Right ventricle myocardium inferior (tissue), 1 donor: ENCODE measurements at regions not wholly inside any gene's neighbourhood (a gene's known extent, or its start where the extent isn't known, plus 50 kb on each side); places are given as distances from the start of the nearest gene placed in this dataset.
"Not testable (repeated sequence)": the region's sequence is repeated elsewhere in the genome, so short reads cannot be mapped to it uniquely, and the experiment has no call there.

ENCODE experiments used
- ATAC-seq: fragments of 200-7000 bp; cut with Tn5 transposase; one replicate; pipeline ENCODE4 v1.9.1; 2020; ENCODE audit warnings: mild to moderate bottlenecking, moderate library complexity
- DNase-seq: peaks from one replicate; pipeline ENCODE4 v3.0.0; 2021; ENCODE audit errors: missing footprints
- intact Hi-C: fragments of 100-400 bp; cut with DNase I; formaldehyde crosslinking; loops from one replicate; pipeline ENCODE4 v1.11.0; 2022
- donor health status: DM: no; HTN: yes; CAD: no; lungs with severe emphysema.

DNA sequence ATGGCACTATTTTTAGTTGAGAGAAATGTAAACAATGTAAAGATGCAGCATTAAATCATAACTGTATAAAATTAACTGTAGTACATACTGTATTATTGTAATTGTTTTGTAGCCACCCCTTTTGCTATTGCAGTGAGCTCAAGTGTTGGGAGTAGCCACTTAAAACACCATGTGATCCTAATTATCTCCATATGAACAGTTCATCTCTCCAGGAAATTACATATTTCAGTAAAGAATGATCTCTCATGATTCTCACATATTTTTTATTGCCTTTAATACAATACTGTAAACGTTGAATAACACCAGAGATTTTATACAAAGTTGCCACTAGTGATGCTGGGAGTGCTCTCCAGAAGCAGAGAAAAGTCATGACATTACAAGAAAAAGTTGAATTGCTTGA is 1768.6 kb downstream of the LRRC4C start:
- DNase-seq, result no peak
- intact Hi-C loops, result no loop called here
- ATAC-seq, result no peak

DNA sequence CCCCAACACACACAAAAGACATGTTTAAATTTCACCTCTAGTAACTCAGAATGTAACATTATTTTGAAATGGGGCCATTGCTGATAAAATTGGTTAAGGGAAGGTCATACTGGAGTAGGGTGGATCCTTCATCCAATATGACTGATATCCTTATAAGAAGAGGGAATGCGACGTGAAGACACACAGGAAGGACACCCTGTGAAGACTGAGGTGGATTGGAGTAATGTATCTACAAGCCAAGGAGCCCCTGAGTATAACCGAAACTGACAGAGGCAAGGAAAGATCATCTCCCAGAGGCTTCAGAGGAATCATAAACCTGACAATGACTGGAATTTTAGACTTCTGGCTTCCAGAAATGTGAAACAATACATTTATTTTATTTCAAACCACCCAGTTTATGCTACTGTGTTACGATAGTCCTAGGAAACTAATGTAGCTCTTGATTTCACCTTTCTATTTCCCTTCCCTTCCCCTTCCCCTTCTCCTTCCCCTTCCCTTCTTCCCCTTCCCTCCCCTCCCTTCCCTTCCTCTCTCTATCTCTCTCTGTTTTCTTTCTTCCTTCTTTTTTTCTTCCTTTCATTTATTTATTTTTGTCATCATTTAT is 1775.4 kb downstream of the LRRC4C start:
- ATAC-seq (no peak), DNase-seq (no peak)
- intact Hi-C loops, result no loop called here

DNA sequence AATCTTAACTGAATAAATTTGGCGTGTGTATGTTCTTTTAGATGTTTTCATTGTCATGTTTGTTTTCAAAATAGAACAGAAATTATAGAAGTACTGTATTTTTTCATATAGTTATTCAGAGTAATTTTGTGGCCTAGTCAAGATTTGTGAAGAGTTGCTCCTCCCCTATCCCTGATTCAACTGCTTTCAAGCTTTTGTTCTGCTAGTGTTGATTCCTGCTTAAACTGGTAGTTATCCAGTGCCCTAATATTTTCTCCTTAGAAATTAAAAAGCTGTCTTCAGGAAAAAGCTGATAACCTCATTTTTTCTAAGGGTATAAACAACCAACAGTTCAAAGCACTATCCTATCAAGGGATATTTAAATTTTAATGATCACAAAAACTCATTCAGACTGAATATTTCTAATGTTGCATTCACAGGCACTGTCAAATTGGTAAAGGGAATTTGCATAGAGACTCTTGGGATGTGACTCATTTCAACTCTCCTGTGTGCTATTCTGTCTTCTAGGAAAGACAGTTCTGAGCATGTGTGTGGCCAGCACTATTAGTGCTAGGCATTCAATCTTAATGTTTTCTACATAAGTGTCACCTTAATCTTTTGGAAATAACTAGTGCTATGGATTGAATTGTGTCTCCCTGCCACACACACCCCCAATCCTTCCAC is 1776.0 kb downstream of the LRRC4C start:
- ATAC-seq, result no peak
- intact Hi-C loops, result no loop called here

DNA sequence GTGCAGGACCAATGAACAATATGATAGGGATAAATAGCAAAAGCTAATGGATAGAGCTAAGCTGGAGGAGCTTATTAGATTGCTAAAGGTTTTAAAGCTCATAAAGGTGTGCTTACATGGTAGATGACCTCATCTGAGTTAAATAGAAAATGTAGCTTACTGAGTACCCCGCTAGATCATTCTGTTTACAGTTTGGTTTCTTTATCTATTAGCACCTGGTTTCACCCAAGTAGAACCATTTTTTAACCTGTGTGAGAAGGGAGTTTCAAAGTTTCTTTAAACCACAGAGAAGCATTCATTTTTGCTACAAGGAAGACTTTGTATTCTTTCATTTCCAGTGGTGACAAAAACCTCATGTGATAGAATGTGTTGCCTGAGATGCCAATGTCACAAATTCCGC is 1778.0 kb downstream of the LRRC4C start:
- DNase-seq, result no peak
- no peak for ATAC-seq
- intact Hi-C loops, result no loop called here

More for the DNA sequence above, 1776.0 kb downstream of the LRRC4C start:
- no peak for DNase-seq

DNA sequence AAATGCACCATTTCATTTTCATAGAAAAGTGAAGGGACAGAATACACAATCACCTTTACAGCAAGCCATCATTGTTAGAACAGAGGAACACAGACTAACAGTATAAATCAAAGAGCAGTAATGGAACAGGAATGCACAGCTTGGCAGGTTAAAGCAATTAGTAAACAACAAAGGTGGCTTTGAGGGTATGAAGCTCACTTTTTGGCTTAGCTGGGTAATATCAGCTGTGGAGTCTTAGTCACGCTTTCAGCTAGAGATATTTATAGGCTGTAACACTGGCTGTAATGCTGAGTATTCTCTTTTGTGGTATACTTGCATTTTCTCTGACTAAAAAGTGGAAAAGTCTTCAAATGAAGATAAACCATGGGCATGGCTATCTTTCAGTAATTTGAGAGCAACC is 1780.5 kb downstream of the LRRC4C start:
- DNase-seq, result no peak
- ATAC-seq, result no peak
- intact Hi-C loops, result no loop called here

DNA sequence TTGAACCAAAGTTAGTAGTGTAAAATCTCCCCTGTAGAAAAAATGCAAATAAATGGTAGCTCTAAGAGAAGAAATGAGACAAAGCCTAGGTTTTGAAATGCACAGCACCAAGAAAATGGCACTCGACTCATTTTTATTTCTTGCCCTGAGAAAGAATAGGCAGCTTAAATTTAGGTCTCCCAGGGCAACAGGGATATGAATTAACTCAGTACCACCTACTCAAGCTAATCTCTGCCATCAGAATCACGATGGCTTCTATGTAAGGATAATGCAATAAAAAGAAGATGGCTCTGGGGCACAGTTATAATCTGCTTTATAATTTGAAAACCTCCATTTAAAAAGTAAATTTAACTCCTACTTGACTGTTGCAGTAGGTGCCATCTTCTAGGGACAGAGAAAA is 1784.3 kb downstream of the LRRC4C start:
- DNase-seq, result no peak
- no peak for ATAC-seq
- intact Hi-C loops, result no loop called here

DNA sequence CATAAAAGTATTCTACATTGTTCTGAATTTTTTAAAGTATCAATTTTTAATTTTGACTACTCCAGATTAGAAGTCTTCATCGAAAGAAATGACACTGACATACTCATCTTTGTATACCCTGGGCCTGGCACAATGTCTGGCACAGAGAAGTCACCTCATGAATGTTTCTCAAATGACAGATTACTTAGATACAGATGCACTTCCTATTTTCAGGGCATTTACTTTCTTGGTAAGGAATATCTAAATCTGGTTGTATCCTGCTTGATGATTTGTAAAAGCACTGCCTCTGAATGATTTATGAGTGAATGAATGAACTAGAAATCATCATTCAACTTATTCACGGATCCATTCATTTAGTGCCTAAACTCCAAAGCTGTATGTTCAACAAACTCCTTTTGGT is 1784.7 kb downstream of the LRRC4C start:
- DNase-seq, result no peak
- intact Hi-C loops, result no loop called here
- no peak for ATAC-seq

DNA sequence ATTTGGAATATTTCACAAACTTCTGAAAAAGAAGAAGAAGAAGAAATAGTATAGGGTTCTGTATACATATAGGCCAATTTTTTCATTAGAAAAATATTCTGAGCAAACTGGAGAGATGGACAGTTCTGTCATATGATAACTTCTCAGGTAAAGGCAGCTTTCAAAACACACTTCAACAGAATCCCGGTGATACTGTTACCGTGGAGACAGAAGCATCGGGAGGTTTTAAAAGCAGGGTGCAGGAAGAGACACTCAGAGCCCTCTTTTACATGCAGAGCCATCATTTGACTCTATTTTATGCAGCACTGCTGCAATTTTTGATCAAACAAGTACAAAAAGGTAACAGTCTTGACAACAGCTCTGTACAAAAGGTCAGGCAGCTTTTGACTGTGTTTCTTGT is 1785.4 kb downstream of the LRRC4C start:
- ATAC-seq (no peak), DNase-seq (no peak)
- intact Hi-C loops, result no loop called here

DNA sequence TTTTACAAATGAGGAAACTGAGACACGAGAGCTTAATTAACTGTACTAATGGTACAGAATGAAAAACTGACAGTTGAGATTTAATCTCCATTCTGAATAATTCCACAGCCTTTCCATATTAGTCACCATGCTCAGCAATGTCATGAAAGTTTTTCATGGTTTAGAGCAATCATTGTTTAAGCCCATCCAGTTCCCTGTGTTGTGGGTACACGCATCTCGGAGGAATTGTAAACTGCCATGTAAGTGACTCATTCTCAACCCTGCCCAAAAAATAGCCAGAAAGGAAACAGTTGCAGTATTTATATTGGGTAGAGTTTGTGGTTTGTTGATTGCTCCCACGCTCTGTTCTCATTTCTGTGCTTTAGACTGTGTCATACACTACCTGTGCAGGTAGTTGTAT is 1790.8 kb downstream of the LRRC4C start:
- ATAC-seq (no peak), DNase-seq (no peak)
- intact Hi-C loops, result no loop called here

DNA sequence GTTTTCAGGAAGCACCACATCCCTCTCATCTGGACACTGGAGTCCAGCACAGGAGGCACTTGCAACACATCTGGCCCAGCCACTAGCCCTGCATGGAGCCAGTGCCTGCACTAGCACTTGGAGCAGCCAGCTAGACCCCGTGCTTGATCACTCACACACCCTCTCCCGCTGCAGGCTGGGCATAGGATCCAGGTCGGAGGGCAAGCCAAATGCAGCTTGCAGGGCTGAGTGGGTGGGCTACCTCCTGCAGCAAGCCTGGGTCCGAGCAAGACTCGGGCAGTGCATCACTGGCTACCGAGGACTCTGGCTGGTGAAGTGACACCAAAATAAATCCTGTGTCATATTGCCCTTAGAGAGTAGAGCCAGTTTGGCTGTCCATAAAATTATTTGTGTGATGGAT is 1795.4 kb downstream of the LRRC4C start:
- no peak for DNase-seq
- intact Hi-C loops, result no loop called here
- ATAC-seq, result no peak

DNA sequence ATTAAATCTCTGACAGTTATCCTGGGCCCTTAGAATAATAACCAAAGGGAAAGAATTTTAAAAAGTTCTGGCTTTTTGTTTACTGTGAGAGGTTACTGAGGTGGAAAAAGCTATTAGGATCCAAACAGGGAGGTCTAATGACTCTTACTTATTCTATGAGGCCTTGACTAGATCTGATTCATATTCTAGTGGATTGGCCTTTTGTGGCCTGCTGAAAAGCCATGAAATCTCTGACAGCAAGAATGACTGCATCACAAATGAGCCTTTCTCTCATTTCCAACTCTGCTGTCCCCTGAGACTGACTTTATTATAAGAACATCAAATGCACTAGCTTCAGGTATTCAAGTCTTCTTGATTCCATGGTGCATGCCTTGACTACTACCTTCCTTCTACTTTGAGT is 1797.6 kb downstream of the LRRC4C start:
- ATAC-seq, result no peak
- no peak for DNase-seq
- intact Hi-C loops, result no loop called here

DNA sequence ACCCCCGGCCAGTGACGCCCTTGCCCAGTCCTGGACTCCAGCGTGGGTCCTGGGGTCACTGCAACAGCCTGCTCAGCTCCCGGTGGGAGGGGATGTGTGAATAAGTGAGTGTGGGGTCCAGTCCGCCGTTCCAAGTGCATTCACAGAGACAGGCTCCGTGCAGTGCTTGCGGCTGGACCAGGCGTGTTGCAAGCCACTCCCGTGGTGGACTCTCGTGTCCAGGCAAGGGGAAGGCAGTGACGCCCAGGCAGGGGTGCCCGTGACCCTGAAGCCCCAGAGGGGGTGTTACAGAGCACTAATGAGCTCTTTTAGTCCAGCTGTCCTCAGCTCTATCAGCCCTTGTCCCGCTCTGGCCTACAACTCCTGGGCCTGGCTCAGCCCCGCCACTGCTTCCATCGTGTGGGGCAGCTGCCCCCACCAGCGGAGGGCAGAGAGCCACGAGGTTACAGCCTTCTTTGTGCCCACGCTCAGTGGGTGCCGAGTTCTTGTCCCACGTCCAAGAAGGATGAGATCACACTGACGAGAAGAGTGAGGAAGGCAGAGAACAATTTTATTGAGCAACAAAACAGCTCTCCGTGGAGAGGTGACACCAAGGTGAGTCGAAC is 1807.5 kb downstream of the LRRC4C start:
- no peak for DNase-seq
- ATAC-seq, result no peak
- intact Hi-C loops, result no loop called here

DNA sequence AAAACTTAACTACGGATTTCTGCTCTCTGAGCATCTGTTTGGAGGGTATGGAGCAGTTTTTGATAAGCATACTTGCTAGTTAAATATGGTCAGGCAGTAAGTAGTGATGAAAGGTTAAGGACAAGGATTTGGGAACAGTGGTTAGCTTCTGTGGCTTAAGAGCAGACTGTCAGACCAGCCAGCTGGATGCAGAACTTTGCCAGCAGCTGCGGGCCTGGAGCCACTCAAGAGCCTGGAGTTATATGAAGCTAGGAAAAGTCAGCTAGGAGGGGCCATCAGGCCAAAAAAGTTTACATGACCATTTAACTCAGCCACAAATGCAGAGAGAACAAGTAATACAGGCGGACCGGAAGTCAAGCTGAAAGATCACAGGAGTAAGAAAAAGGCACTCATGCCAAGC is 1817.7 kb downstream of the LRRC4C start:
- intact Hi-C loops, result no loop called here
- no peak for DNase-seq
- no peak for ATAC-seq

DNA sequence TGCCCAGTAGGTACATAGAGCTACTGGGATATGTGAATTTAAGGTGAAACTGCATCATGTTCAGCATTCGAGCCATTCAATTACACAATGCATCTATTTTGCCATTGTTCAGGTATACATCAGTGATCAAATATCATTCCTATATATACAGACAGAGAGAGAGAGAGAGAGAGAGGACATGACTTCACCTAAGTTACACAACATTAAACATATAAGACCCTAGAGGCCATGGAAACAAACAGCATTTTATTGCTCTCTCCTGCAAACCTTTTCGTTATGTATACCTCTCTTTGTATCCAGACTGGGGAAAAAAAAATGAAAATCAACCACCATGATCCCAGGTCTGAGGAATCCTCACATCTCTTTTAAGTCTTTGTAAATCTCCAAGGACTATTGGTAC is 1829.1 kb downstream of the LRRC4C start:
- DNase-seq (no peak), ATAC-seq (no peak)
- intact Hi-C loops, result no loop called here

DNA sequence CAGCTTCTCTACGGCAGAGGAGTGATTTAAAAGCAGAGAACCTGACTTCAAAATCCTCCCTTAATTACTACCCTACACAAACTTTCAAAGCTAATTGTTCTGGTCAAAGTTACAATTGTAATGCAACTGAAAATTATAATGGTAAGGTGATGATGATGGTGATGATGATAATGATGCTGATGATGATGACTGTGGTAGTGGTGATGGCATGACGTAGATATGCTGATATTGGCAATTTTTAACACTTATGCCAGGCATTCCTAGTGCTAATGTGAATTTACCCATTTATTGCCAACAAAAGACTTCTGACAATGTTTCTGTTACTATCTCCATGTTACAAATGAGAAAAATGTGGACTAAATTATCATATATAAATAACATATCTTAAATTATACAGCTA is 1831.1 kb downstream of the LRRC4C start:
- intact Hi-C loops, result no loop called here
- no peak for ATAC-seq
- no peak for DNase-seq

DNA sequence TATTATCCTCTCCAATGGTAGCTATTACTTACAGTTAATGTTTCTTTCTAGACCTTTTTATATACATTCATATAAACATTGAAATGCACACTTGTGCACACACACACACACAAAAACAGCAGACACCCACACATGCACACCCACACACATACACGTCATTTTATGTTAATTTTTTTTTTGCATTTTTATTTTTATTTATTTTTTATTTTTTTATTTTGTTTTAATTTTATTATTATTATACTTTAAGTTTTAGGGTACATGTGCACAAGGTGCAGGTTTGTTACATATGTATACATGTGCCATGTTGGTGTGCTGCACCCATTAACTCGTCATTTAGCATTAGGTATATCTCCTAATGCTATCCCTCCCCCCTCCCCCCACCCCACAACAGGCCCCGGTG is 1839.1 kb downstream of the LRRC4C start:
- ATAC-seq, intact Hi-C loops, DNase-seq: not testable (repeated sequence)

DNA sequence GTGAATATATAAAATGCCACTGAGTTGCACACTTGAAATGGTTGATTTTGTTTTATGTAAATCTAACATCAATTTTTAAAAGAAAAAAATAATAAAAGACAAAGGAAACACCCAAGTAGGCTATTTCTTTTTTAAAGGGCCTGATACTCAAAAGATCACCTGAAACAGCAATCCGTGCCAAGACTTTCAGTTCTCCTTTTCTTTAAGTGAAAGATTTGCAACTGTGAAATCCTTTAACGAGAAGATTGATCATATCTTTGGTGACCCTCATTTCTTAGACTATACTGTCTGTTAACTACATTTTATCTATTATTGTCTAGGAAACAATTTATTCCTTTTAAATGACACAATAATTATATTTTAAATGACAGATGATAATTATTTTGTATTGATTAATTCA is 1841.5 kb downstream of the LRRC4C start:
- DNase-seq (no peak), ATAC-seq (no peak)
- intact Hi-C loops, result no loop called here

DNA sequence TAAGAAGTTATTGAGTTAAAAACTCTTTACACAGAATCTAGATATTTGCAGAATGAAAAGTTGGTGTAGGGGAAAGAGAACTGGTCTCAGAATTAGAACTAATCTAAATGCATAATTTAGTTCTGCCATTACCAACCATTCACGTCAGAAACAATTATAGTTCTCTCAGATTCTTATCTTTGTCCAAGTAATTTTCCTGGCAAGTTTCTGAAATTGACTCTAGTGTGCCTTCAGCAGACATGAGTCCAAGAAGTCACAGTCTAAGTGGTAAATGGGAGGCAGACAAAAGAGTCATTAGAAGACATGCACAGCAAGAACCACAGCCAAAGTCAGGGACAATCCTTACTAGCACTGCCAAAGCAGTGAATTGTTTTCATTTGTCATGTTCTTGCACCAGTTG is 1870.1 kb downstream of the LRRC4C start:
- no peak for DNase-seq
- intact Hi-C loops, result no loop called here
- no peak for ATAC-seq

DNA sequence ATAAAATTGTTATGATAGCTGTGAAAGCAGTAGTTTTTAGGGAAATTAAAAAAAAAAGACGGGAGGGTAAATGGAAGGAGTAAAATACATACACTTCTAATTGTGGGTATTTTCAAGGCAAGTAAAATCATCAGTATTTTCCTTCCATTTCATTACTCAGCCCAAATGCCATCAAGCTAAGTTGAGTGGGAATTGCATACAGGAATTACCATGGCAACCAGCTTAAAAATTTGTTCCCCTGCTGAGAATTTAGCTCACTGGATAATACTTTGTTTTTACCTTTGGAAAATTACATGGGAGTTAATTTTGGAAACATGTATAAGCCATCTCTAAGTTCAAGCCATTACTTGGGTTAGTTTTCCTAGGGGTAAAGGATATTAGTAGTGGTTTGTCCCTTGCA is 1873.4 kb downstream of the LRRC4C start:
- no peak for DNase-seq
- intact Hi-C loops, result no loop called here
- ATAC-seq, result no peak

DNA sequence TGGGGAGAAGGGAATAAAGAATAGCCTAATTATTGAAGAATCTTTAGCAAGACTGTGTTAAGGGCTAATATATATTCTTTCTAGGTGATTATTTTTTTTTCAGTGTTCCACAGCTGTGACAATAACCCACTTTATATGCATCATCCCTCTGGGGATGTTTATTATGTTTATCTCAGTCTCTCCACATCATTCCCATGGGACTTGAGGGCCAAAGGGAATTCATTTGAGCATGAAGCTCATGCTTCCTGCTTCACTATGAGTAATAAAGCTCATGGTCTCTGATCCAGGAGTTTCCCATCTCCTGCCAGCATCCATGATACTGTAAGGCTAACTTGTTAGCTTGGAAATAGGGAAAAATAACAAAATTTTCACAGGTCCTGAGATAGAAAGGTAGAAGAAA is 1888.4 kb downstream of the LRRC4C start:
- intact Hi-C loops, result no loop called here
- ATAC-seq (no peak), DNase-seq (no peak)

DNA sequence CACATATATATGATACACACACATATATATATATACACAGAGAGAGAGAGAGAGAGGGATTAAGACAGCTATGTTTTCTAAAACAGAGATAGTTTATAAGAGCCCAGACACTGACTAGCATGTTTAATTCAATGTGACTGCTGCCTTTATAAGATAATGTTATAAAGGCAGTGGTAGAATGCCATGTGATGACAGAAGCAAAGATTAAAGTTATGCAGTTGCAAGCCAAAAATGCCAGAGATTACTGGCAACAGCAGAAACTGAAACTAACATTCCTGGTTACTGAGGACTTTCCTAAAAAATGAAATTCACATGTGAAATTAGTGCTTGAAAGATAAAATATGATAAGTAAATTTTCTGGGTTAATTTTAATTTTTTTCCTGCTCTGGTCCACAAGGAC is 1888.9 kb downstream of the LRRC4C start:
- DNase-seq (no peak), ATAC-seq (no peak)
- intact Hi-C loops, result no loop called here
